Caco-2 (cell line): ENCODE measurements at regions not wholly inside any gene's neighbourhood (a gene's known extent, or its start where the extent isn't known, plus 50 kb on each side); places are given as distances from the start of the nearest gene placed in this dataset.
"Not testable (repeated sequence)": the region's sequence is repeated elsewhere in the genome, so short reads cannot be mapped to it uniquely, and the experiment has no call there.

Experiments used
- BruUV-seq: library from RNA; stranded (reverse); fragments of 400-500 nt; replicated peaks from 2 replicates; lab custom pipeline; 2021; lab: Mats Ljungman, UMichigan
- CTCF ChIA-PET: fragments of 300-600 bp; sonication (Branson Sonifier 250); formaldehyde crosslinking; loops from one replicate; lab custom pipeline; 2022; ENCODE audit warnings: antibody characterized with exemption; lab: Charles Lee
- POLR2A ChIA-PET: fragments of 300-600 bp; sonication (Branson Sonifier 250); formaldehyde crosslinking; loops from one replicate; lab custom pipeline; 2022; ENCODE audit warnings: antibody characterized with exemption; lab: Charles Lee
- DNase-seq, 2 experiments: peaks; one replicate each; pipeline versions ENCODE4 v3.0.0 to v3.0.0-alpha.2; 2020 to 2022
- H3K27me3 ChIP-seq: replicated peaks from 2 replicates; pipeline ENCODE4 v1.6.0; 2011; ENCODE audit warnings: low read length; ENCODE audit not compliant: control insufficient read depth, insufficient read depth
- H3K36me3 ChIP-seq: 2 replicates; pipeline ENCODE4 v1.5.1; 2011; ENCODE audit warnings: low read length; ENCODE audit not compliant: control insufficient read depth, insufficient read depth
- H3K4me1 ChIP-seq: fragments of 250-450 bp; sonication (Bioruptor Pico); 2 replicates; pipeline ENCODE4 v1.5.1; 2020; ENCODE audit warnings: mild to moderate bottlenecking
- H3K4me3 ChIP-seq: 2 replicates; pipeline ENCODE4 v1.5.1; 2011; ENCODE audit warnings: low read depth, mild to moderate bottlenecking, control low read depth, low read length
- H3K9me3 ChIP-seq: fragments of 250-450 bp; sonication (Bioruptor Pico); 2 replicates; pipeline ENCODE4 v1.5.1; 2020; ENCODE audit warnings: mild to moderate bottlenecking, moderate library complexity
- H3K27ac Mint-ChIP-seq: one replicate; pipeline ENCODE4 v1.8.0; 2022; ENCODE audit warnings: mixed read lengths; ENCODE audit not compliant: unreplicated experiment
- H3K27me3 Mint-ChIP-seq: one replicate; pipeline ENCODE4 v1.8.0; 2022; ENCODE audit warnings: mixed read lengths; ENCODE audit not compliant: insufficient read depth, unreplicated experiment
- H3K36me3 Mint-ChIP-seq: one replicate; pipeline ENCODE4 v1.8.0; 2022; ENCODE audit warnings: mild to moderate bottlenecking, mixed read lengths; ENCODE audit not compliant: insufficient read depth, unreplicated experiment
- H3K4me1 Mint-ChIP-seq: one replicate; pipeline ENCODE4 v1.8.0; 2022; ENCODE audit warnings: low read depth, mixed read lengths; ENCODE audit not compliant: unreplicated experiment
- H3K4me3 Mint-ChIP-seq: one replicate; pipeline ENCODE4 v1.8.0; 2022; ENCODE audit warnings: mild to moderate bottlenecking, moderate library complexity, mixed read lengths; ENCODE audit not compliant: unreplicated experiment
- H3K9me3 Mint-ChIP-seq: one replicate; pipeline ENCODE4 v1.8.0; 2022; ENCODE audit warnings: mixed read lengths; ENCODE audit not compliant: unreplicated experiment
- CTCF ChIP-seq, 2 experiments: fragments of 200-600 bp in 1 of 2; IDR thresholded peaks; 1 replicate in 1 of 2; 2 replicates in 1 of 2; pipeline versions ENCODE4 v1.5.1 to v1.8.0; 2011 to 2022; ENCODE audit warnings: antibody characterized with exemption in 1 of 2, control low read depth in 1 of 2, inconsistent platforms in 1 of 2, low read depth in 1 of 2, low read length in 1 of 2, mild to moderate bottlenecking in 1 of 2, moderate library complexity in 1 of 2; ENCODE audit not compliant: insufficient read depth in 1 of 2, severe bottlenecking in 1 of 2, unreplicated experiment in 1 of 2
- intact Hi-C: fragments of 100-400 bp; cut with micrococcal nuclease; formaldehyde crosslinking; loops from one replicate; pipeline ENCODE4 v1.10.0; 2022; ENCODE audit not compliant: unreplicated experiment

GRCh38 chr7:50914460-50914859, 131.8 kb upstream of the GRB10 start:
- TF ChIP-seq CTCF (IDR thresholded peaks at IDR 0.05; ENCODE audit: insufficient read depth in 1 of 2, low read depth in 1 of 2, low read length in 1 of 2, severe bottlenecking in 1 of 2, unreplicated experiment in 1 of 2): no peak
- no peaks in the 10 kb centered on the region for H3K27me3 Mint-ChIP-seq
- Histone ChIP-seq H3K9me3 (no peaks in the 10 kb centered on the region), H3K36me3 (no peaks in the 10 kb centered on the region), H3K4me3 (no peak overlapping the region), H3K4me1 (no peaks in the 10 kb centered on the region), H3K27me3 (no peaks in the 10 kb centered on the region)
- no peak overlapping the region for H3K4me3 Mint-ChIP-seq
- H3K36me3 Mint-ChIP-seq: no peaks in the 10 kb centered on the region
- BruUV-seq: no TSS peak
- no peaks in the 10 kb centered on the region for H3K4me1 Mint-ChIP-seq
- CTCF ChIA-PET: no interaction called here
- intact Hi-C loops: no loop called here
- H3K27ac Mint-ChIP-seq: no peak overlapping the region
- POLR2A ChIA-PET: no interaction called here
- no peak for DNase-seq
- no peaks in the 10 kb centered on the region for H3K9me3 Mint-ChIP-seq

- ChIA-PET POLR2A (no interaction called here), CTCF (no interaction called here)
- H3K9me3 ChIP-seq: peaks cover 3% of the 10 kb centered on the region; the same call in 1 of the 2 replicates
- Mint-ChIP-seq H3K4me3 (no peak overlapping the region), H3K27me3 (no peaks in the 10 kb centered on the region), H3K4me1 (no peaks in the 10 kb centered on the region), H3K27ac (no peak overlapping the region), H3K36me3 (no peaks in the 10 kb centered on the region), H3K9me3 (peaks cover 6% of the 10 kb centered on the region)
- no TSS peak for BruUV-seq
- intact Hi-C loops: no loop called here
- H3K4me3 ChIP-seq: no peak overlapping the region
- no peaks in the 10 kb centered on the region for H3K36me3 ChIP-seq
- no peaks in the 10 kb centered on the region for H3K4me1 ChIP-seq
- H3K27me3 ChIP-seq: no peaks in the 10 kb centered on the region
- no peak for TF ChIP-seq CTCF (IDR thresholded peaks at IDR 0.05; ENCODE audit: insufficient read depth in 1 of 2, low read depth in 1 of 2, low read length in 1 of 2, severe bottlenecking in 1 of 2, unreplicated experiment in 1 of 2)
- no peak for DNase-seq
Observed at GRCh38 chr7:50908628-50909290, 126.1 kb upstream of the GRB10 start.

GRCh38 chr7:50898604-50899477, 116.1 kb upstream of the GRB10 start:
- H3K4me1 ChIP-seq: peaks cover 14% of the 10 kb centered on the region; the same call in 1 of the 2 replicates
- H3K27ac Mint-ChIP-seq: peak overlapping the region; percentile 94
- CTCF ChIA-PET: interaction anchor here (0.9 to 1.1 kb wide), 2 partner anchors 107 to 262 kb away, joined by 3 read pairs; no protein-coding TSS in a partner anchor
- intact Hi-C loops, H3K27me3 Mint-ChIP-seq, H3K36me3 ChIP-seq, H3K4me1 Mint-ChIP-seq, H3K9me3 Mint-ChIP-seq, H3K27me3 ChIP-seq, H3K9me3 ChIP-seq, H3K36me3 Mint-ChIP-seq: not testable (repeated sequence)
- peak; percentile 61 to 70 for DNase-seq
- POLR2A ChIA-PET: interaction anchor here (0.6 kb wide), 2 partner anchors 13 to 22 kb away, joined by 3 to 13 read pairs; no protein-coding TSS in a partner anchor
- BruUV-seq: TSS peak; percentile 64
- H3K4me3 Mint-ChIP-seq: peak overlapping the region; percentile 79
- peak overlapping the region; percentile 46 for H3K4me3 ChIP-seq

GRCh38 chr7:50887061-50887460, 104.4 kb upstream of the GRB10 start:
- H3K4me3 Mint-ChIP-seq, POLR2A ChIA-PET, H3K4me1 ChIP-seq, CTCF ChIA-PET, H3K4me3 ChIP-seq, H3K9me3 ChIP-seq, H3K27me3 ChIP-seq, H3K4me1 Mint-ChIP-seq, DNase-seq, BruUV-seq, H3K36me3 Mint-ChIP-seq, intact Hi-C loops, H3K27ac Mint-ChIP-seq, H3K36me3 ChIP-seq, H3K27me3 Mint-ChIP-seq: not testable (repeated sequence)
- H3K9me3 Mint-ChIP-seq: peaks cover 13% of the 10 kb centered on the region
